HG03571 (cell line): ENCODE measurements at regions not wholly inside any gene's neighbourhood (a gene's known extent, or its start where the extent isn't known, plus 50 kb on each side); places are given as distances from the start of the nearest gene placed in this dataset.

Source experiments
- ATAC-seq: cut with Tn5 transposase; IDR thresholded peaks from one replicate; pipeline ENCODE4 v1.9.1; 2021; ENCODE audit not compliant: unreplicated experiment

- no peak for ATAC-seq
Measured at GRCh38 chr11:87972133-87972532, 203.1 kb downstream of the RAB38 start.

- no peak for ATAC-seq
Measured at GRCh38 chr11:87971354-87971753, 203.9 kb downstream of the RAB38 start.

GRCh38 chr11:87970762-87971161, 204.5 kb downstream of the RAB38 start:
- ATAC-seq = no peak

GRCh38 chr11:87967459-87967858, 207.8 kb downstream of the RAB38 start:
- no peak for ATAC-seq

GRCh38 chr11:87966694-87967093, 208.5 kb downstream of the RAB38 start:
- ATAC-seq = no peak

- no peak for ATAC-seq
Measured at GRCh38 chr11:87966216-87966615, 209.0 kb downstream of the RAB38 start.

GRCh38 chr11:87961606-87962005, 213.6 kb downstream of the RAB38 start:
- ATAC-seq = no peak

GRCh38 chr11:87957961-87958360, 217.3 kb downstream of the RAB38 start:
- ATAC-seq = no peak

GRCh38 chr11:87954476-87954875, 220.8 kb downstream of the RAB38 start:
- ATAC-seq = no peak

GRCh38 chr11:87942786-87943185, 232.5 kb downstream of the RAB38 start:
- ATAC-seq = no peak

GRCh38 chr11:87934182-87934581, 241.1 kb downstream of the RAB38 start:
- ATAC-seq = no peak

GRCh38 chr11:87926250-87926970, 248.8 kb downstream of the RAB38 start:
- ATAC-seq = no peak

GRCh38 chr11:87924125-87924524, 251.1 kb downstream of the RAB38 start:
- no peak for ATAC-seq

- no peak for ATAC-seq
Measured at GRCh38 chr11:87917111-87917510, 258.1 kb downstream of the RAB38 start.

- no peak for ATAC-seq
Measured at GRCh38 chr11:87909178-87909577, 266.1 kb downstream of the RAB38 start.

GRCh38 chr11:87908086-87908485, 267.2 kb downstream of the RAB38 start:
- ATAC-seq = no peak

GRCh38 chr11:87903345-87903744, 271.9 kb downstream of the RAB38 start:
- no peak for ATAC-seq

- no peak for ATAC-seq
Measured at GRCh38 chr11:87901341-87901740, 273.9 kb downstream of the RAB38 start.

GRCh38 chr11:87897921-87898320, 277.3 kb downstream of the RAB38 start:
- ATAC-seq = no peak

- no peak for ATAC-seq
Measured at GRCh38 chr11:87897071-87897470, 278.2 kb downstream of the RAB38 start.

GRCh38 chr11:87894961-87895360, 280.3 kb downstream of the RAB38 start:
- ATAC-seq = no peak

GRCh38 chr11:87892291-87892690, 283.0 kb downstream of the RAB38 start:
- ATAC-seq = no peak

- no peak for ATAC-seq
Measured at GRCh38 chr11:87889126-87889525, 286.1 kb downstream of the RAB38 start.
